Astrocyte (in vitro differentiated cells and primary cell): ENCODE measurements at regions not wholly inside any gene's neighbourhood (a gene's known extent, or its start where the extent isn't known, plus 50 kb on each side); places are given as distances from the start of the nearest gene placed in this dataset.

Source experiments
- DNase-seq: peaks from one replicate; pipeline ENCODE4 v3.0.0-alpha.2; 2010; ENCODE audit warnings: low read depth
- FAIRE-seq: peaks from 2 replicates; lab custom pipeline; 2011; peaks lifted over from hg19 to GRCh38; lab: Jason Lieb, UNC
- H2AFZ ChIP-seq: 2 replicates; pipeline ENCODE4 v1.6.0; 2012; ENCODE audit warnings: low read depth, low read length, inconsistent platforms
- H3K27ac ChIP-seq: 2 replicates; pipeline ENCODE4 v1.5.1; 2011; ENCODE audit warnings: low read depth, low read length, inconsistent platforms
- H3K27me3 ChIP-seq: 2 replicates; pipeline ENCODE4 v1.6.0; 2011; ENCODE audit warnings: low read length, inconsistent platforms; ENCODE audit not compliant: insufficient read depth
- H3K36me3 ChIP-seq: 2 replicates; pipeline ENCODE4 v1.5.1; 2011; ENCODE audit warnings: low read length, inconsistent platforms; ENCODE audit not compliant: insufficient read depth
- H3K4me1 ChIP-seq: 2 replicates; pipeline ENCODE4 v1.5.1; 2011; ENCODE audit warnings: low read length, inconsistent platforms; ENCODE audit not compliant: insufficient read depth
- H3K4me2 ChIP-seq: 2 replicates; pipeline ENCODE4 v1.6.0; 2012; ENCODE audit warnings: low read length, inconsistent platforms
- H3K4me3 ChIP-seq: 2 replicates; pipeline ENCODE4 v1.5.1; 2011; ENCODE audit warnings: low read depth, mild to moderate bottlenecking, low read length, inconsistent platforms; ENCODE audit not compliant: insufficient read depth
- H3K79me2 ChIP-seq: 2 replicates; pipeline ENCODE4 v1.6.0; 2012; ENCODE audit warnings: mild to moderate bottlenecking, low read length, inconsistent platforms; ENCODE audit not compliant: insufficient read depth
- H3K9ac ChIP-seq: 2 replicates; pipeline ENCODE4 v1.6.0; 2012; ENCODE audit warnings: mild to moderate bottlenecking, low read length, inconsistent platforms
- H3K9me3 ChIP-seq: 2 replicates; pipeline ENCODE4 v1.5.1; 2012; ENCODE audit warnings: low read depth, mild to moderate bottlenecking, low read length, inconsistent platforms; ENCODE audit not compliant: insufficient read depth
- H4K20me1 ChIP-seq: 2 replicates; pipeline ENCODE4 v1.6.0; 2012; ENCODE audit warnings: low read length, inconsistent platforms; ENCODE audit not compliant: insufficient read depth
- H3K27ac Mint-ChIP-seq: one replicate; pipeline ENCODE4 v1.8.0; 2021; ENCODE audit warnings: mild to moderate bottlenecking, mixed read lengths; ENCODE audit not compliant: unreplicated experiment
- H3K27me3 Mint-ChIP-seq: one replicate; pipeline ENCODE4 v1.8.0; 2021; ENCODE audit warnings: low read depth, mixed read lengths; ENCODE audit not compliant: unreplicated experiment
- H3K36me3 Mint-ChIP-seq: one replicate; pipeline ENCODE4 v1.8.0; 2021; ENCODE audit warnings: low read depth, mixed read lengths; ENCODE audit not compliant: unreplicated experiment
- H3K4me1 Mint-ChIP-seq: one replicate; pipeline ENCODE4 v1.8.0; 2021; ENCODE audit warnings: low read depth, mixed read lengths; ENCODE audit not compliant: unreplicated experiment
- H3K4me3 Mint-ChIP-seq: one replicate; pipeline ENCODE4 v1.8.0; 2021; ENCODE audit warnings: mild to moderate bottlenecking, moderate library complexity, mixed read lengths; ENCODE audit not compliant: unreplicated experiment
- H3K9me3 Mint-ChIP-seq: one replicate; pipeline ENCODE4 v1.8.0; 2021; ENCODE audit warnings: mild to moderate bottlenecking, mixed read lengths; ENCODE audit not compliant: unreplicated experiment
- EZH2 ChIP-seq: IDR thresholded peaks from 2 replicates; pipeline ENCODE4 v1.6.1; 2012; ENCODE audit warnings: mild to moderate bottlenecking, low read length, inconsistent platforms; ENCODE audit not compliant: insufficient read depth
- TF ChIP-seq, protein P1 (sequence below): IDR thresholded peaks from 2 replicates; pipeline ENCODE4 v1.5.1; 2011; ENCODE audit warnings: low read depth, mild to moderate bottlenecking, inconsistent platforms, low read length, moderate library complexity; ENCODE audit not compliant: insufficient read depth

- TF ChIP-seq EZH2, result no peak
- TF ChIP-seq, protein P1, sequence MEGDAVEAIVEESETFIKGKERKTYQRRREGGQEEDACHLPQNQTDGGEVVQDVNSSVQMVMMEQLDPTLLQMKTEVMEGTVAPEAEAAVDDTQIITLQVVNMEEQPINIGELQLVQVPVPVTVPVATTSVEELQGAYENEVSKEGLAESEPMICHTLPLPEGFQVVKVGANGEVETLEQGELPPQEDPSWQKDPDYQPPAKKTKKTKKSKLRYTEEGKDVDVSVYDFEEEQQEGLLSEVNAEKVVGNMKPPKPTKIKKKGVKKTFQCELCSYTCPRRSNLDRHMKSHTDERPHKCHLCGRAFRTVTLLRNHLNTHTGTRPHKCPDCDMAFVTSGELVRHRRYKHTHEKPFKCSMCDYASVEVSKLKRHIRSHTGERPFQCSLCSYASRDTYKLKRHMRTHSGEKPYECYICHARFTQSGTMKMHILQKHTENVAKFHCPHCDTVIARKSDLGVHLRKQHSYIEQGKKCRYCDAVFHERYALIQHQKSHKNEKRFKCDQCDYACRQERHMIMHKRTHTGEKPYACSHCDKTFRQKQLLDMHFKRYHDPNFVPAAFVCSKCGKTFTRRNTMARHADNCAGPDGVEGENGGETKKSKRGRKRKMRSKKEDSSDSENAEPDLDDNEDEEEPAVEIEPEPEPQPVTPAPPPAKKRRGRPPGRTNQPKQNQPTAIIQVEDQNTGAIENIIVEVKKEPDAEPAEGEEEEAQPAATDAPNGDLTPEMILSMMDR, result no peak
- Histone ChIP-seq H2AFZ (no peak overlapping the region), H3K9me3 (no peaks in the 10 kb centered on the region), H3K27ac (no peak overlapping the region), H3K9ac (no peak overlapping the region), H3K79me2 (no peaks in the 10 kb centered on the region), H3K4me3 (no peak overlapping the region), H3K27me3 (no peaks in the 10 kb centered on the region), H3K4me1 (no peaks in the 10 kb centered on the region), H4K20me1 (no peaks in the 10 kb centered on the region), H3K4me2 (no peak overlapping the region), H3K36me3 (no peaks in the 10 kb centered on the region)
- no peaks in the 10 kb centered on the region for H3K4me1 Mint-ChIP-seq
- H3K36me3 Mint-ChIP-seq, result no peaks in the 10 kb centered on the region
- no peak for FAIRE-seq
- H3K27me3 Mint-ChIP-seq, result no peaks in the 10 kb centered on the region
- no peaks in the 10 kb centered on the region for H3K9me3 Mint-ChIP-seq
- H3K4me3 Mint-ChIP-seq, result no peak overlapping the region
- no peak for DNase-seq
- H3K27ac Mint-ChIP-seq, result no peak overlapping the region
Measured at GRCh38 chr2:77578354-77578753, 56.2 kb upstream of the LRRTM4 start.

- Histone ChIP-seq H3K4me2 (no peak overlapping the region), H3K9ac (no peak overlapping the region), H3K27me3 (no peaks in the 10 kb centered on the region), H3K4me1 (no peaks in the 10 kb centered on the region), H3K9me3 (no peaks in the 10 kb centered on the region), H3K27ac (no peak overlapping the region), H4K20me1 (no peaks in the 10 kb centered on the region), H3K4me3 (no peak overlapping the region), H2AFZ (no peak overlapping the region), H3K79me2 (no peaks in the 10 kb centered on the region), H3K36me3 (no peaks in the 10 kb centered on the region)
- Mint-ChIP-seq H3K4me3 (no peak overlapping the region), H3K27ac (no peak overlapping the region), H3K4me1 (no peaks in the 10 kb centered on the region), H3K27me3 (no peaks in the 10 kb centered on the region), H3K36me3 (no peaks in the 10 kb centered on the region), H3K9me3 (no peaks in the 10 kb centered on the region)
- TF ChIP-seq, protein P1, result no peak
- TF ChIP-seq EZH2, result no peak
- no peak for DNase-seq
- no peak for FAIRE-seq
Measured at GRCh38 chr2:77579076-77579769, 57.0 kb upstream of the LRRTM4 start.

DNA sequence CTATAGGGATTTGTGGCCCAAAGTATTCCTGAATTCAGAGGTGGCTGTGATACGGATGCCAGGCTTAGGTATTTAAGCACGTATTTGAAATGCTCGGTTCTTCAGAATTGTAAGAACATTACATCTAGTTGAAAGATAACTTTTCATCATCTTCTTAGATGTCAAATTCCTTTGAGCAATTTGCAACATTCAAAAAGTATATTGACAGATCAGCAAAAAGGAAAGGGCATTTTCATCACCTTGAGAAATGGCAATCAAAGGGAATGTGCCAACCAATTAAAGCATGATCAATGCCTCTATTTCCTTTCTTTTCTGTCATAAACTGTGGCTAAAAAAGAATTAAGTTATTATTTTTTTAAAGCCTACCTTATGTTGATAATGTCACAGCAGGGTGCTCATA, 66.3 kb upstream of the LRRTM4 start:
- Mint-ChIP-seq H3K27me3 (no peaks in the 10 kb centered on the region), H3K27ac (no peak overlapping the region), H3K36me3 (no peaks in the 10 kb centered on the region), H3K9me3 (peaks cover 2% of the 10 kb centered on the region), H3K4me3 (no peak overlapping the region), H3K4me1 (no peaks in the 10 kb centered on the region)
- H3K27ac ChIP-seq, result no peak overlapping the region
- FAIRE-seq, result no peak
- no peaks in the 10 kb centered on the region for H3K36me3 ChIP-seq
- DNase-seq, result no peak
- no peak overlapping the region for H3K4me3 ChIP-seq
- H3K9me3 ChIP-seq, result no peaks in the 10 kb centered on the region
- TF ChIP-seq, protein P1, result no peak
- TF ChIP-seq EZH2, result no peak
- H3K79me2 ChIP-seq, result no peaks in the 10 kb centered on the region
- H3K27me3 ChIP-seq, result no peaks in the 10 kb centered on the region
- H3K9ac ChIP-seq, result no peak overlapping the region
- H4K20me1 ChIP-seq, result no peaks in the 10 kb centered on the region
- no peaks in the 10 kb centered on the region for H3K4me1 ChIP-seq
- no peak overlapping the region for H2AFZ ChIP-seq
- H3K4me2 ChIP-seq, result no peak overlapping the region
